Progenitor cell of endocrine pancreas (in vitro differentiated cells): ENCODE measurements at regions not wholly inside any gene's neighbourhood (a gene's known extent, or its start where the extent isn't known, plus 50 kb on each side); places are given as distances from the start of the nearest gene placed in this dataset.

ENCODE experiments used
- DNase-seq: peaks from one replicate; pipeline ENCODE4 v3.0.0; 2021; ENCODE audit warnings: low spot score; ENCODE audit not compliant: unreplicated experiment
- H3K27ac Mint-ChIP-seq: 2 replicates; pipeline ENCODE4 v1.8.0; 2021; ENCODE audit warnings: mild to moderate bottlenecking, moderate library complexity, mixed read lengths
- H3K27me3 Mint-ChIP-seq: 2 replicates; pipeline ENCODE4 v1.8.0; 2021; ENCODE audit warnings: mixed read lengths
- H3K36me3 Mint-ChIP-seq: 2 replicates; pipeline ENCODE4 v1.8.0; 2022; ENCODE audit warnings: mixed read lengths; ENCODE audit not compliant: insufficient read depth
- H3K4me1 Mint-ChIP-seq: 2 replicates; pipeline ENCODE4 v1.8.0; 2021; ENCODE audit warnings: low read depth, mixed read lengths
- H3K4me3 Mint-ChIP-seq: 2 replicates; pipeline ENCODE4 v1.8.0; 2021; ENCODE audit warnings: low read depth, mild to moderate bottlenecking, moderate library complexity, mixed read lengths
- H3K9me3 Mint-ChIP-seq: 2 replicates; pipeline ENCODE4 v1.8.0; 2021; ENCODE audit warnings: low read depth, mixed read lengths
- TF ChIP-seq, protein P1 (sequence below): fragments of 200-600 bp; sonication (generic); IDR thresholded peaks from one replicate; pipeline ENCODE4 v1.5.0; 2021; ENCODE audit warnings: antibody characterized with exemption, mild to moderate bottlenecking; ENCODE audit not compliant: unreplicated experiment

DNA sequence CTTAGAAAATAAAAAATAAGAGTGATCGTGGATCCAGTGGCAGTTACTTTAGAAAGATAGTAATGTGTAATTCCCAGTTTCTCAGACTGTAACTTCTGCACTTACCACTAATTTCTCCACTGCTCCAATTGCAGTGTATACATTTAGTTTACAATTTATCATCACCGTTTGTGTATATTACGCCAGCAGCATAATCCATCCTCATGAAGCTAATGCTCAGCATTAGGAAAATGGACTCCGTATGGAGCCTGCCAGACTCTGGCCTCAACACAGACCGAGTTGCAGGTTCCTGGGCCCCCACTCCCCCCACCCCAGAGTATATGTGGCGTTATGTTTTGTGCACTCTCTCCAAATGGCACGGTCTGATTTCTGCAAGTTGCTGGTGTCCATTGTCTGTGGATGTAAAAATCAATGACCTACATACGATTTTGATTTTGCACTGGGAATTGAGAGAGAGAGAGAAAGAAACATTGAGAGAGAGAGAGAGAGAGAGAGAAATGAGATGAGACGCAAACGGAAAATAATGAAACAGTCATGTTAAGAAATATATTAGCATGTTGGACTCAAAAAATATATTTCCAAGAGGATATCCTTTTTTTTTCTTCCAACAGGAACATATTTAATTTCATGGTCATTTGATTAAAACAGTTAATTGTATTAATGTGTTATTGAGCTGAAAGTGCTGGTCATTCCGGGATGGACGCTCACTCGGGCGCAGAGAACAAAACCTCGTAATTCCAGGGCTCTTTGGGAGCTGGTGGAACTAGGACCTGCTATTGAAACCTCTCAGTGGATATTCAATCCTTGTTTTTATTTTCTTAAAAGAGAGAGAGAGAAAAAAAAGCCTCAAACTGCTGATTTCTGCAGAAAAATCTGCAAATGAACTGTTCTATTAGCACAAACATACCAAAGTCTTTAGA is 278.8 kb downstream of the TSHZ3 start:
- Mint-ChIP-seq H3K27me3 (peaks cover 15% of the 10 kb centered on the region), H3K36me3 (no peaks in the 10 kb centered on the region), H3K4me3 (no peak overlapping the region), H3K27ac (no peak overlapping the region), H3K9me3 (no peaks in the 10 kb centered on the region), H3K4me1 (peaks cover 3% of the 10 kb centered on the region)
- no peak for DNase-seq
- TF ChIP-seq, protein P1, sequence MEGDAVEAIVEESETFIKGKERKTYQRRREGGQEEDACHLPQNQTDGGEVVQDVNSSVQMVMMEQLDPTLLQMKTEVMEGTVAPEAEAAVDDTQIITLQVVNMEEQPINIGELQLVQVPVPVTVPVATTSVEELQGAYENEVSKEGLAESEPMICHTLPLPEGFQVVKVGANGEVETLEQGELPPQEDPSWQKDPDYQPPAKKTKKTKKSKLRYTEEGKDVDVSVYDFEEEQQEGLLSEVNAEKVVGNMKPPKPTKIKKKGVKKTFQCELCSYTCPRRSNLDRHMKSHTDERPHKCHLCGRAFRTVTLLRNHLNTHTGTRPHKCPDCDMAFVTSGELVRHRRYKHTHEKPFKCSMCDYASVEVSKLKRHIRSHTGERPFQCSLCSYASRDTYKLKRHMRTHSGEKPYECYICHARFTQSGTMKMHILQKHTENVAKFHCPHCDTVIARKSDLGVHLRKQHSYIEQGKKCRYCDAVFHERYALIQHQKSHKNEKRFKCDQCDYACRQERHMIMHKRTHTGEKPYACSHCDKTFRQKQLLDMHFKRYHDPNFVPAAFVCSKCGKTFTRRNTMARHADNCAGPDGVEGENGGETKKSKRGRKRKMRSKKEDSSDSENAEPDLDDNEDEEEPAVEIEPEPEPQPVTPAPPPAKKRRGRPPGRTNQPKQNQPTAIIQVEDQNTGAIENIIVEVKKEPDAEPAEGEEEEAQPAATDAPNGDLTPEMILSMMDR, result no peak

DNA sequence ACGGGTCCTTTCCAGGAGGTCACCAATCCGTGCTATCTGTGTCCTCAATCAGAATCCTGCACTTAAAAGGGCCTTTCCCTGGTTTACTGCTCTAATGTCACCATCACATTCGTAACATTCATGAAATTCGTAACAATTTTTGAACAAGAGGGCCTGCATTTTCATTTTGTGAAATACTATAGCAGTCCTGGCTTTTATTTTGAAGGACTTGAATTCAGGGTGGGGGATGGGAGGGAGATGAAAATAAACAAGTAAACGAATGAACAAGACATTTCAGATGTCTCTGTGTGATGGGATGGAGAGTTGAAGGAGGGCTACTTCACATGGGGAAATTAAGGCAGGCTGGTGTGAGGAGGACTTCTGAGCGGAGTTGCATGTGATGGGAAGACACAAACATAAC is 281.0 kb downstream of the TSHZ3 start:
- H3K27me3 Mint-ChIP-seq, result peaks cover 12% of the 10 kb centered on the region
- no peaks in the 10 kb centered on the region for H3K36me3 Mint-ChIP-seq
- no peak for DNase-seq
- no peaks in the 10 kb centered on the region for H3K9me3 Mint-ChIP-seq
- TF ChIP-seq, protein P1, result no peak
- no peak overlapping the region for H3K27ac Mint-ChIP-seq
- H3K4me3 Mint-ChIP-seq, result no peak overlapping the region
- H3K4me1 Mint-ChIP-seq, result peaks cover 3% of the 10 kb centered on the region

DNA sequence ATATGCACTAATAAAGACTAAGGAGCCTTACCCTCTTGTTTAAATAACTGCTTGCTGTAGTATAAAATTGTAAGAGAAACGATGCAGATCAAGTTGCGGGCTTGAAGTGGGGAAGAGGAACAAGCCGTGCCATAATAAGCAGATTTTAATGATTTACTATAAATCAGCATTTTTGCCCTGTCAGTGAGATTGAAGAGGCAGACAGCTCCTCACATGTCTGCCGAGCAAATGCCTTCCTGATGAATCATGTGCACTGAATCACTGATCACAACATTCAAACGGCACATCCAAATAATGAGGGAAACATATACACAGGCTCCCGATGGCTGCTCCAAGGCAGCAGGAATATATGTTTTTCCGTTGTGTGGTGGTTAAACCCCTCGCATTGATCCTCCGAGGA is 282.9 kb downstream of the TSHZ3 start:
- H3K27me3 Mint-ChIP-seq, result peaks cover 9% of the 10 kb centered on the region
- DNase-seq, result no peak
- H3K4me1 Mint-ChIP-seq, result peaks cover 3% of the 10 kb centered on the region
- TF ChIP-seq, protein P1, result no peak
- H3K27ac Mint-ChIP-seq, result no peak overlapping the region
- H3K4me3 Mint-ChIP-seq, result no peak overlapping the region
- H3K9me3 Mint-ChIP-seq, result no peaks in the 10 kb centered on the region
- H3K36me3 Mint-ChIP-seq, result no peaks in the 10 kb centered on the region

DNA sequence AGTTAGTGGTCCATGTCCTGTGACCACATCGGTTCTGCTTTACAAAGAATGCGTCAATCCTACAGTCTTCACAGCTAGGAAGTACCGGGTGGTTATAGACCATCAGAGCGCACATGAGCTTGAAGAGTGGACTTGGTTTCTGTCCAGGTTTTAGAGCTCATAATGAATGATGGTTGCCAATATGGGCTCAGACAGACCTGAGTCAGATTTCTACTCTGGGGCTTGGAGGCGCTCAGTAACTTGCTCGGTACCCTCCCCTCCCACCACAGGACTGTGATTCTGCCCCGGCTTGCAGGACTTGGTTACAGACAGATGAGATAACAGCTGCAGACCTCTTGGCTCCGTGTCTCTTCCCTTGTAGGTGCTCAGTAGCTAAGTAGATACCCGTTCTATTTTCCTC is 284.7 kb downstream of the TSHZ3 start:
- DNase-seq, result no peak
- Mint-ChIP-seq H3K27ac (no peak overlapping the region), H3K36me3 (no peaks in the 10 kb centered on the region), H3K4me1 (peaks cover under 1% of the 10 kb centered on the region), H3K9me3 (peaks cover 5% of the 10 kb centered on the region), H3K4me3 (no peak overlapping the region), H3K27me3 (peaks cover 9% of the 10 kb centered on the region)
- TF ChIP-seq, protein P1, result no peak

DNA sequence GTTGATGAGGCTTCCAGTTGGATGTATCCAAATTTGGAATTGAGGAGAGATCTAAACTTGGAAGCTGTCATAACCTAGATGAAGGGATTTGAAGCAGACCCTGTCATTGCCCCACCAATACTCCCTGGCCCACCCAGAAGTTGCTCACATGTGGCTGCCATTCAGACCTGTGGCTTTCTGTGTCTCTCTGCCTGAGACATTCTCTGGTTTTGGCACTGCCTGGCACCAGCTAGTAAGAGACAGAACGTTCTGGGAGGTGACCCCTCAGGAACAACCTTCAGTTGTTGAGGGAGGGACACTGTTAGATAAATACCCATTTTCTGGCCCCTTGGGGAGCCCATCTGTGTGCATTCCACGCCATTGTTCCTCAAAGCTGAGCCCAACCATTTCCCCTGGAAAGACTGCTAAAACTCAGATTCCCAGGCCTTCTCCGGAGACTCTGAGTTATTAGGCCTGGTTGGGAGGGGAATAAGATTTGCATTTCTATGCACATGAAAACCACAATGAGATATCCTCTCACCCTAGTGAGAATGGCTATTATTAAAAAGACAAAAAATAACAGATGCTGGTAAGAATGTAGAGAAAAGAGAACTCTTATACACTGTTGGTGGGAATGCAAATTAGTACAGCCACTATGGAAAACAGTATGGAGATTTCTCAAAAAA is 290.4 kb downstream of the TSHZ3 start:
- Mint-ChIP-seq H3K4me3 (no peak overlapping the region), H3K27me3 (peaks cover 7% of the 10 kb centered on the region), H3K27ac (no peak overlapping the region), H3K4me1 (no peaks in the 10 kb centered on the region), H3K9me3 (peaks cover 5% of the 10 kb centered on the region), H3K36me3 (no peaks in the 10 kb centered on the region)
- DNase-seq, result no peak
- TF ChIP-seq, protein P1, result no peak
